HCT116 (cell line): ENCODE measurements at regions not wholly inside any gene's neighbourhood (a gene's known extent, or its start where the extent isn't known, plus 50 kb on each side); places are given as distances from the start of the nearest gene placed in this dataset.

Experiments used
- ATAC-seq: fragments of 200-7000 bp; cut with Tn5 transposase; 2 replicates; pipeline ENCODE4 v1.9.1; 2020; ENCODE audit warnings: mild to moderate bottlenecking, moderate library complexity
- BruUV-seq: library from RNA; stranded (reverse); fragments of 400-500 nt; replicated peaks from 2 replicates; lab custom pipeline; 2021; lab: Mats Ljungman, UMichigan
- CTCF ChIA-PET: fragments of 300-600 bp; sonication (Branson Sonifier 250); formaldehyde crosslinking; loops from one replicate; lab custom pipeline; 2021; ENCODE audit warnings: antibody characterized with exemption; lab: Charles Lee
- POLR2A ChIA-PET: fragments of 300-600, 350-600 bp; sonication (Branson Sonifier 250); formaldehyde crosslinking; loops from one replicate; lab custom pipeline; 2021; ENCODE audit warnings: antibody characterized with exemption; lab: Charles Lee
- RAD21 ChIA-PET, 2 experiments: fragments of 300-600 bp; sonication (Branson Sonifier 250); formaldehyde crosslinking; loops; one replicate each; lab custom pipeline; 2023; ENCODE audit warnings: low total read pairs in 2 of 2; ENCODE audit not compliant: uncharacterized antibody in 2 of 2, unreplicated experiment in 2 of 2, low non-redundant PET in 1 of 2; lab: Charles Lee
- DNase-seq: peaks from one replicate; pipeline ENCODE4 v3.0.0-alpha.2; 2010; ENCODE audit warnings: low read depth, low spot score
- H2AFZ ChIP-seq: fragments of 200-600 bp; shearing (Covaris generic), sonication (generic); 2 replicates; pipeline ENCODE4 v1.6.1; 2017; ENCODE audit warnings: low read depth, mixed run types, mixed read lengths, antibody characterized with exemption, low read length; ENCODE audit not compliant: poor library complexity, severe bottlenecking
- H3K27ac ChIP-seq: 2 replicates; pipeline ENCODE4 v1.5.1; 2012; ENCODE audit warnings: low read depth, low read length
- H3K27me3 ChIP-seq: fragments of 200-600 bp; sonication (generic); 2 replicates; pipeline ENCODE4 v1.6.1; 2016; ENCODE audit warnings: mixed run types, low read length, mixed read lengths; ENCODE audit not compliant: insufficient read depth
- H3K36me3 ChIP-seq, 2 experiments: fragments of 200-500 bp in 1 of 2; fragments of 200-600 bp in 1 of 2; sonication (Bioruptor generic) in 1 of 2; sonication (generic) in 1 of 2; 2 replicates each; pipeline versions ENCODE4 v1.5.1 to v1.6.1; 2014 to 2016; ENCODE audit warnings: low read length in 2 of 2, inconsistent platforms in 1 of 2, mixed read lengths in 1 of 2, mixed run types in 1 of 2; ENCODE audit not compliant: insufficient read depth in 2 of 2, control insufficient read depth in 1 of 2
- H3K4me1 ChIP-seq, 2 experiments: fragments of 200-600 bp in 1 of 2; sonication (generic) in 1 of 2; 2 replicates each; pipeline versions ENCODE4 v1.5.1 to v1.6.1; 2012 to 2017; ENCODE audit warnings: low read length in 2 of 2, inconsistent platforms in 1 of 2, mild to moderate bottlenecking in 1 of 2, mixed read lengths in 1 of 2, mixed run types in 1 of 2, moderate library complexity in 1 of 2; ENCODE audit not compliant: insufficient read depth in 2 of 2, control insufficient read depth in 1 of 2
- H3K4me2 ChIP-seq: fragments of 200-600 bp; sonication (generic); 2 replicates; pipeline ENCODE4 v1.6.1; 2017; ENCODE audit warnings: mixed run types, low read length, mixed read lengths
- H3K4me3 ChIP-seq, 2 experiments: fragments of 200-600 bp in 1 of 2; sonication (generic) in 1 of 2; replicated peaks in 1 of 2; 2 replicates each; pipeline ENCODE4 v1.5.1; 2011 to 2016; ENCODE audit warnings: low read length in 2 of 2, control low read depth in 1 of 2, low read depth in 1 of 2, mild to moderate bottlenecking in 1 of 2, mixed read lengths in 1 of 2, mixed run types in 1 of 2
- H3K79me2 ChIP-seq: fragments of 200-600 bp; sonication (generic); 2 replicates; pipeline ENCODE4 v1.6.1; 2017; ENCODE audit warnings: mild to moderate bottlenecking, mixed run types, low read length, moderate library complexity, mixed read lengths; ENCODE audit not compliant: insufficient read depth
- H3K9ac ChIP-seq: fragments of 200-600 bp; sonication (generic); 2 replicates; pipeline ENCODE4 v1.6.1; 2016; ENCODE audit warnings: low read length, mixed read lengths
- H3K9me2 ChIP-seq: fragments of 200-600 bp; sonication (generic), shearing (Covaris generic); 2 replicates; pipeline ENCODE4 v1.6.1; 2017; ENCODE audit warnings: mixed run types, mild to moderate bottlenecking, moderate library complexity; ENCODE audit not compliant: insufficient read depth
- H3K9me3 ChIP-seq, 2 experiments: fragments of 200-500 bp in 1 of 2; fragments of 200-600 bp in 1 of 2; sonication (Bioruptor generic) in 1 of 2; sonication (generic) in 1 of 2; 2 replicates each; pipeline ENCODE4 v1.6.1; 2014 to 2017; ENCODE audit warnings: low read length in 2 of 2, mixed read lengths in 2 of 2, inconsistent platforms in 1 of 2, low read depth in 1 of 2, mild to moderate bottlenecking in 1 of 2, mixed run types in 1 of 2, moderate library complexity in 1 of 2; ENCODE audit not compliant: control insufficient read depth in 1 of 2, insufficient read depth in 1 of 2
- H4K20me1 ChIP-seq: fragments of 200-600 bp; sonication (generic), shearing (Covaris generic); 2 replicates; pipeline ENCODE4 v1.6.1; 2017; ENCODE audit warnings: mixed run types, mild to moderate bottlenecking, moderate library complexity; ENCODE audit not compliant: insufficient read depth
- CBX3 ChIP-seq: IDR thresholded peaks from 2 replicates; pipeline ENCODE4 v1.6.1; 2012; ENCODE audit warnings: low read depth
- CEBPB ChIP-seq: IDR thresholded peaks from 2 replicates; pipeline ENCODE4 v1.6.1; 2012; ENCODE audit warnings: low read depth
- CTCF ChIP-seq, 3 experiments: fragments of 200-600 bp in 1 of 3; sonication (generic) in 1 of 3; IDR thresholded peaks in 2 of 3; conservative IDR thresholded peaks in 1 of 3; 2 replicates each; pipeline ENCODE4 v1.5.1; 2012 to 2017; ENCODE audit warnings: low read depth in 2 of 3, low read length in 2 of 3, antibody characterized with exemption in 1 of 3, borderline replicate concordance in 1 of 3, control low read depth in 1 of 3, mild to moderate bottlenecking in 1 of 3, mixed read lengths in 1 of 3, mixed run types in 1 of 3, moderate library complexity in 1 of 3; ENCODE audit not compliant: insufficient read depth in 1 of 3
- EGR1 ChIP-seq: IDR thresholded peaks from 2 replicates; pipeline ENCODE4 v1.6.1; 2012; ENCODE audit warnings: low read depth
- EZH2 ChIP-seq: fragments of 200-600 bp; sonication (generic); IDR thresholded peaks from 2 replicates; pipeline ENCODE4 v1.6.1; 2017; ENCODE audit warnings: antibody characterized with exemption, mixed run types
- EZH2phosphoT487 ChIP-seq: fragments of 200-600 bp; IDR thresholded peaks from 2 replicates; pipeline ENCODE4 v1.6.1; 2018; ENCODE audit warnings: antibody characterized with exemption, borderline replicate concordance
- FOSL1 ChIP-seq: IDR thresholded peaks from 2 replicates; pipeline ENCODE4 v1.6.1; 2012; ENCODE audit warnings: low read depth
- JUND ChIP-seq: IDR thresholded peaks from 2 replicates; pipeline ENCODE4 v1.6.1; 2012
- POLR2AphosphoS5 ChIP-seq: IDR thresholded peaks from 2 replicates; pipeline ENCODE4 v1.6.1; 2011; ENCODE audit warnings: mild to moderate bottlenecking, low read depth, low read length, moderate library complexity
- RAD21 ChIP-seq: IDR thresholded peaks from 2 replicates; pipeline ENCODE4 v1.6.1; 2012; ENCODE audit warnings: low read depth, mild to moderate bottlenecking
- SP1 ChIP-seq: IDR thresholded peaks from 2 replicates; pipeline ENCODE4 v1.6.1; 2012; ENCODE audit warnings: low read depth
- ZBTB33 ChIP-seq: IDR thresholded peaks from 2 replicates; pipeline ENCODE4 v1.6.1; 2011; ENCODE audit warnings: mild to moderate bottlenecking, low read length, moderate library complexity; ENCODE audit not compliant: insufficient replicate concordance; ENCODE audit errors: extremely low read depth
- ZFX ChIP-seq: fragments of 450-650 bp; IDR thresholded peaks from 2 replicates; pipeline ENCODE4 v1.6.1; 2017
- intact Hi-C: fragments of 100-400 bp; cut with micrococcal nuclease; formaldehyde crosslinking; loops from 2 replicates; pipeline ENCODE4 v1.10.0; 2022
- TF ChIP-seq, protein P1 (sequence below): IDR thresholded peaks from 2 replicates; pipeline ENCODE4 v1.6.1; 2012; ENCODE audit warnings: low read depth
- TF ChIP-seq, protein P2 (sequence below): IDR thresholded peaks from 2 replicates; pipeline ENCODE4 v1.6.1; 2012

- TF ChIP-seq EGR1, result no peak
- no peak for TF ChIP-seq ZBTB33
- TF ChIP-seq EZH2phosphoT487, result no peak
- TF ChIP-seq RAD21, result no peak
- TF ChIP-seq ZFX, result no peak
- TF ChIP-seq, protein P1, sequence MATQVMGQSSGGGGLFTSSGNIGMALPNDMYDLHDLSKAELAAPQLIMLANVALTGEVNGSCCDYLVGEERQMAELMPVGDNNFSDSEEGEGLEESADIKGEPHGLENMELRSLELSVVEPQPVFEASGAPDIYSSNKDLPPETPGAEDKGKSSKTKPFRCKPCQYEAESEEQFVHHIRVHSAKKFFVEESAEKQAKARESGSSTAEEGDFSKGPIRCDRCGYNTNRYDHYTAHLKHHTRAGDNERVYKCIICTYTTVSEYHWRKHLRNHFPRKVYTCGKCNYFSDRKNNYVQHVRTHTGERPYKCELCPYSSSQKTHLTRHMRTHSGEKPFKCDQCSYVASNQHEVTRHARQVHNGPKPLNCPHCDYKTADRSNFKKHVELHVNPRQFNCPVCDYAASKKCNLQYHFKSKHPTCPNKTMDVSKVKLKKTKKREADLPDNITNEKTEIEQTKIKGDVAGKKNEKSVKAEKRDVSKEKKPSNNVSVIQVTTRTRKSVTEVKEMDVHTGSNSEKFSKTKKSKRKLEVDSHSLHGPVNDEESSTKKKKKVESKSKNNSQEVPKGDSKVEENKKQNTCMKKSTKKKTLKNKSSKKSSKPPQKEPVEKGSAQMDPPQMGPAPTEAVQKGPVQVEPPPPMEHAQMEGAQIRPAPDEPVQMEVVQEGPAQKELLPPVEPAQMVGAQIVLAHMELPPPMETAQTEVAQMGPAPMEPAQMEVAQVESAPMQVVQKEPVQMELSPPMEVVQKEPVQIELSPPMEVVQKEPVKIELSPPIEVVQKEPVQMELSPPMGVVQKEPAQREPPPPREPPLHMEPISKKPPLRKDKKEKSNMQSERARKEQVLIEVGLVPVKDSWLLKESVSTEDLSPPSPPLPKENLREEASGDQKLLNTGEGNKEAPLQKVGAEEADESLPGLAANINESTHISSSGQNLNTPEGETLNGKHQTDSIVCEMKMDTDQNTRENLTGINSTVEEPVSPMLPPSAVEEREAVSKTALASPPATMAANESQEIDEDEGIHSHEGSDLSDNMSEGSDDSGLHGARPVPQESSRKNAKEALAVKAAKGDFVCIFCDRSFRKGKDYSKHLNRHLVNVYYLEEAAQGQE, result no peak
- TF ChIP-seq EZH2, result no peak
- no peak for TF ChIP-seq POLR2AphosphoS5
- TF ChIP-seq SP1, result no peak
- TF ChIP-seq CBX3, result no peak
- TF ChIP-seq CTCF (IDR thresholded peaks at IDR 0.05 in 2 of 3, conservative IDR thresholded peaks at IDR 0.05 in 1 of 3; ENCODE audit: borderline replicate concordance in 1 of 3, insufficient read depth in 1 of 3, low read depth in 2 of 3, low read length in 2 of 3), result no peak
- no peak for TF ChIP-seq CEBPB
- TF ChIP-seq JUND, result no peak
- TF ChIP-seq, protein P2, sequence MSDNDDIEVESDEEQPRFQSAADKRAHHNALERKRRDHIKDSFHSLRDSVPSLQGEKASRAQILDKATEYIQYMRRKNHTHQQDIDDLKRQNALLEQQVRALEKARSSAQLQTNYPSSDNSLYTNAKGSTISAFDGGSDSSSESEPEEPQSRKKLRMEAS, result no peak
- TF ChIP-seq FOSL1, result no peak
- no peak overlapping the region for H3K4me2 ChIP-seq
- no peak for ATAC-seq
- H4K20me1 ChIP-seq, result no peaks in the 10 kb centered on the region
- DNase-seq, result no peak
- H3K27ac ChIP-seq, result no peak overlapping the region
- RAD21 ChIA-PET, result no interaction called here
- H3K36me3 ChIP-seq, result no peaks in the 10 kb centered on the region
- no peak overlapping the region for H3K9ac ChIP-seq
- no peaks in the 10 kb centered on the region for H3K4me1 ChIP-seq
- no TSS peak for BruUV-seq
- no peak overlapping the region for H2AFZ ChIP-seq
- no peaks in the 10 kb centered on the region; the same call in 1 of the 2 replicates for H3K27me3 ChIP-seq
- POLR2A ChIA-PET, result no interaction called here
- H3K9me2 ChIP-seq, result no peaks in the 10 kb centered on the region
- H3K79me2 ChIP-seq, result no peaks in the 10 kb centered on the region
- intact Hi-C loops, result no loop called here
- H3K4me3 ChIP-seq, result no peak overlapping the region
- CTCF ChIA-PET, result no interaction called here
- no peaks in the 10 kb centered on the region for H3K9me3 ChIP-seq
Observed at GRCh38 chr6:169865346-169866139, 114.1 kb downstream of the ERMARD start.
